Glutamatergic neuron (in vitro differentiated cells): ENCODE measurements at regions not wholly inside any gene's neighbourhood (a gene's known extent, or its start where the extent isn't known, plus 50 kb on each side); places are given as distances from the start of the nearest gene placed in this dataset.

Source experiments
- DNase-seq: peaks from one replicate; pipeline ENCODE4 v3.0.0; 2022
- H3K27ac Mint-ChIP-seq: one replicate; pipeline ENCODE4 v1.8.0; 2020; ENCODE audit warnings: mild to moderate bottlenecking, mixed read lengths, inconsistent platforms; ENCODE audit not compliant: unreplicated experiment
- H3K27me3 Mint-ChIP-seq: one replicate; pipeline ENCODE4 v1.8.0; 2020; ENCODE audit warnings: mild to moderate bottlenecking, moderate library complexity, mixed read lengths, inconsistent platforms; ENCODE audit not compliant: unreplicated experiment
- H3K36me3 Mint-ChIP-seq: one replicate; pipeline ENCODE4 v1.8.0; 2020; ENCODE audit warnings: mild to moderate bottlenecking, mixed read lengths, inconsistent platforms; ENCODE audit not compliant: unreplicated experiment
- H3K4me1 Mint-ChIP-seq: one replicate; pipeline ENCODE4 v1.8.0; 2020; ENCODE audit warnings: mild to moderate bottlenecking, low read depth, mixed read lengths, inconsistent platforms; ENCODE audit not compliant: unreplicated experiment
- H3K4me3 Mint-ChIP-seq: one replicate; pipeline ENCODE4 v1.8.0; 2020; ENCODE audit warnings: mild to moderate bottlenecking, mixed read lengths, inconsistent platforms; ENCODE audit not compliant: unreplicated experiment
- H3K9me3 Mint-ChIP-seq: one replicate; pipeline ENCODE4 v1.8.0; 2020; ENCODE audit warnings: mild to moderate bottlenecking, moderate library complexity, mixed read lengths, inconsistent platforms; ENCODE audit not compliant: unreplicated experiment
- TF ChIP-seq, protein P1 (sequence below): fragments of 200-600 bp; sonication (generic); IDR thresholded peaks from one replicate; pipeline ENCODE4 v1.5.0; 2021; ENCODE audit not compliant: partially characterized antibody, unreplicated experiment

GRCh38 chr15:72856549-72857040, 73.0 kb upstream of the ADPGK start:
- Mint-ChIP-seq H3K27me3 (no peaks in the 10 kb centered on the region), H3K9me3 (no peaks in the 10 kb centered on the region), H3K4me1 (peaks cover 5% of the 10 kb centered on the region), H3K36me3 (peaks cover 2% of the 10 kb centered on the region), H3K4me3 (no peak overlapping the region), H3K27ac (no peak overlapping the region)
- no peak for DNase-seq
- TF ChIP-seq, protein P1, sequence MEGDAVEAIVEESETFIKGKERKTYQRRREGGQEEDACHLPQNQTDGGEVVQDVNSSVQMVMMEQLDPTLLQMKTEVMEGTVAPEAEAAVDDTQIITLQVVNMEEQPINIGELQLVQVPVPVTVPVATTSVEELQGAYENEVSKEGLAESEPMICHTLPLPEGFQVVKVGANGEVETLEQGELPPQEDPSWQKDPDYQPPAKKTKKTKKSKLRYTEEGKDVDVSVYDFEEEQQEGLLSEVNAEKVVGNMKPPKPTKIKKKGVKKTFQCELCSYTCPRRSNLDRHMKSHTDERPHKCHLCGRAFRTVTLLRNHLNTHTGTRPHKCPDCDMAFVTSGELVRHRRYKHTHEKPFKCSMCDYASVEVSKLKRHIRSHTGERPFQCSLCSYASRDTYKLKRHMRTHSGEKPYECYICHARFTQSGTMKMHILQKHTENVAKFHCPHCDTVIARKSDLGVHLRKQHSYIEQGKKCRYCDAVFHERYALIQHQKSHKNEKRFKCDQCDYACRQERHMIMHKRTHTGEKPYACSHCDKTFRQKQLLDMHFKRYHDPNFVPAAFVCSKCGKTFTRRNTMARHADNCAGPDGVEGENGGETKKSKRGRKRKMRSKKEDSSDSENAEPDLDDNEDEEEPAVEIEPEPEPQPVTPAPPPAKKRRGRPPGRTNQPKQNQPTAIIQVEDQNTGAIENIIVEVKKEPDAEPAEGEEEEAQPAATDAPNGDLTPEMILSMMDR: no peak

DNA sequence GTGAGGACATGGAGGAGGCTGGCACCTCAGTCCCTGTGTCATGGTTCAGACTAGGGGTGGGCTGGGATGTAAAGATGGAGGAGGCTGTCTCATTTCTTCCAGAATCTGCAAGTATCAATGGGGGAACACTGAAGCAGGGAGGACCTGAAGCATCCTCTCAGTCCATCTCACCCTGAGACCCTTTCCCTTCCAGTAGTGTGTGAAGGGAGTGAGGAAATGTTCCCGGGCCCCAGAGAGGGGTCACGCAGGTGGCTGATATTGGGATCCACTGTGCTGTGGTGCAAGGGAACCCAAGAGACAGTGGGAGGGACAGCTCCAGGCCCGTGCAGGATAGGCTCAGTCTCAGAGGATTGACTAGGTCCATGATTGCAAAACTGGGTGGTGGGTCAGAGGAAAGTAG, 72.2 kb upstream of the ADPGK start:
- peaks cover 7% of the 10 kb centered on the region for H3K4me1 Mint-ChIP-seq
- no peak overlapping the region for H3K4me3 Mint-ChIP-seq
- H3K36me3 Mint-ChIP-seq: no peaks in the 10 kb centered on the region
- no peak for DNase-seq
- H3K9me3 Mint-ChIP-seq: no peaks in the 10 kb centered on the region
- TF ChIP-seq, protein P1: no peak
- H3K27me3 Mint-ChIP-seq: no peaks in the 10 kb centered on the region
- no peak overlapping the region for H3K27ac Mint-ChIP-seq

GRCh38 chr15:72852273-72852672, 68.7 kb upstream of the ADPGK start:
- Mint-ChIP-seq H3K4me1 (peaks cover 20% of the 10 kb centered on the region), H3K4me3 (no peak overlapping the region), H3K36me3 (no peaks in the 10 kb centered on the region), H3K27me3 (peaks cover 8% of the 10 kb centered on the region), H3K27ac (no peak overlapping the region), H3K9me3 (peaks cover 4% of the 10 kb centered on the region)
- TF ChIP-seq, protein P1: no peak
- DNase-seq: no peak

DNA sequence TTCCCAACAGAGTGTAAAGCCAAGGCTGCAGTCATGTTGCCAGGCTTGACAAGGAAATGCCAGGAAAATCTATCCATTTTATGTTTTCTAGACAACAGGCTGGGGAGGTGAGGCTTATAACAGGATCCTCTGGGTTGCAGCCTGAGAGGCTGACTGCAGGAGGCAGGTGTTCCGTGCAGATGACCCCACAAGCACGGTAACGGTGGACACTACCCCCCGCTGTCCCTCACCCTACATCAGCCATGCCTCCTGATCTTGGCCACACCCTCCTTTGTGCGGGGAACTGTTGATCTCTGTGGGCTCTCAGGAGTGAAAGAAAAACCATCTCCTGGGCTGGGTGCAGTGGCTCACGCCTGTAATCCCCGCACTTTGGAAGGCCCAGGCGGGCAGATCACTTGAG, 68.0 kb upstream of the ADPGK start:
- H3K4me1 Mint-ChIP-seq: peaks cover 20% of the 10 kb centered on the region
- peaks cover 4% of the 10 kb centered on the region for H3K9me3 Mint-ChIP-seq
- H3K27ac Mint-ChIP-seq: no peak overlapping the region
- TF ChIP-seq, protein P1: no peak
- H3K36me3 Mint-ChIP-seq: no peaks in the 10 kb centered on the region
- DNase-seq: no peak
- peaks cover 8% of the 10 kb centered on the region for H3K27me3 Mint-ChIP-seq
- no peak overlapping the region for H3K4me3 Mint-ChIP-seq

DNA sequence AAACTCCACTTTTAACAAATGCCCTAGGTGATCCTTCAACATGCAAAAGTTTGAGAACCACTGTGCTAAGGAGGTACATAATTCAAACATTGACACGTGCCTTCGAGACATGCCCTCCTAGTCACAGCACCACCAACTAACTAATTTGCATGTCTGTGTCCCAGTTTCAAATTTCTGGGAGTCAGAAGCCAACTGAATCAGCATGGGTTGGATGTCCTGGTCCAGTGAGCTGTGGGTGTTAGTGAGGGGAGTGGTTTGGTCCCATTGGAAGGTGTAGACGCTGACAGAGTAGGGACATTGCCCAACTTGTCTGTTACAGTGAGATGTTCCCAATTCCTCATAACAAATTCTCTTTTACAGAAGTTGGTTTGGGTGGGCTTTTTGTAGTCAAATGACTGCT, 67.3 kb upstream of the ADPGK start:
- no peaks in the 10 kb centered on the region for H3K36me3 Mint-ChIP-seq
- H3K4me3 Mint-ChIP-seq: peak overlapping the region; percentile 12
- peaks cover 8% of the 10 kb centered on the region for H3K27me3 Mint-ChIP-seq
- no peak overlapping the region for H3K27ac Mint-ChIP-seq
- peaks cover 20% of the 10 kb centered on the region for H3K4me1 Mint-ChIP-seq
- peaks cover 4% of the 10 kb centered on the region for H3K9me3 Mint-ChIP-seq
- TF ChIP-seq, protein P1: no peak
- no peak for DNase-seq
